ENCODE measurements at regions not wholly inside any gene's neighbourhood (a gene's known extent, or its start where the extent isn't known, plus 50 kb on each side); places are given as distances from the start of the nearest gene placed in this dataset.

GRCh38 chr6:117034547-117034946 lies 157.5 kb downstream of the RFX6 start:
- POLR2A ChIA-PET: no interaction called here

GRCh38 chr6:117034971-117035370 lies 157.9 kb downstream of the RFX6 start:
- no peaks in the 10 kb centered on the region for H3K4me1 ChIP-seq (ENCODE audit: control insufficient read depth, insufficient read depth, low read length)
- no peak overlapping the region for H3K27ac ChIP-seq (ENCODE audit: extremely low read depth, low read depth, low read length)
- no peak overlapping the region for H3K4me3 ChIP-seq (ENCODE audit: low read depth, low read length)
- TF ChIP-seq ZNF175 (tag by site-specific recombination; IDR thresholded peaks at IDR 0.05) (no peak), ZNF670 (tag by site-specific recombination; IDR thresholded peaks at IDR 0.05; ENCODE audit: low read depth) (no peak), ZNF354C (tag by site-specific recombination; IDR thresholded peaks at IDR 0.05; ENCODE audit: borderline replicate concordance, low read depth) (no peak), ZNF121 (tag by site-specific recombination; IDR thresholded peaks at IDR 0.05) (no peak), KLF9 (tag by site-specific recombination; IDR thresholded peaks at IDR 0.05; ENCODE audit: low read depth) (no peak), KLF10 (tag by site-specific recombination; IDR thresholded peaks at IDR 0.05) (no peak), ZSCAN23 (tag by site-specific recombination; IDR thresholded peaks at IDR 0.05) (no peak), ZNF473 (tag by site-specific recombination; IDR thresholded peaks at IDR 0.05) (no peak), ZNF248 (tag by site-specific recombination; IDR thresholded peaks at IDR 0.05) (no peak), ZNF501 (tag by site-specific recombination; IDR thresholded peaks at IDR 0.05) (no peak), ZBTB7A (tag by site-specific recombination; IDR thresholded peaks at IDR 0.05; ENCODE audit: low read depth) (no peak), SETDB1 (IDR thresholded peaks at IDR 0.05; ENCODE audit: insufficient read length, low read length) (no peak), ZSCAN5A (tag by site-specific recombination; IDR thresholded peaks at IDR 0.05) (no peak), ZNF211 (tag by site-specific recombination; IDR thresholded peaks at IDR 0.05; ENCODE audit: low read depth) (no peak), PRDM2 (tag by site-specific recombination; IDR thresholded peaks at IDR 0.05; ENCODE audit: borderline replicate concordance) (no peak), ZNF10 (tag by site-specific recombination; IDR thresholded peaks at IDR 0.05) (no peak), ZNF416 (tag by site-specific recombination; IDR thresholded peaks at IDR 0.05) (no peak), ZNF239 (tag by site-specific recombination; IDR thresholded peaks at IDR 0.05) (no peak), EGR2 (tag by site-specific recombination; IDR thresholded peaks at IDR 0.05; ENCODE audit: low read depth) (no peak)
- TF ChIP-seq, protein P1, sequence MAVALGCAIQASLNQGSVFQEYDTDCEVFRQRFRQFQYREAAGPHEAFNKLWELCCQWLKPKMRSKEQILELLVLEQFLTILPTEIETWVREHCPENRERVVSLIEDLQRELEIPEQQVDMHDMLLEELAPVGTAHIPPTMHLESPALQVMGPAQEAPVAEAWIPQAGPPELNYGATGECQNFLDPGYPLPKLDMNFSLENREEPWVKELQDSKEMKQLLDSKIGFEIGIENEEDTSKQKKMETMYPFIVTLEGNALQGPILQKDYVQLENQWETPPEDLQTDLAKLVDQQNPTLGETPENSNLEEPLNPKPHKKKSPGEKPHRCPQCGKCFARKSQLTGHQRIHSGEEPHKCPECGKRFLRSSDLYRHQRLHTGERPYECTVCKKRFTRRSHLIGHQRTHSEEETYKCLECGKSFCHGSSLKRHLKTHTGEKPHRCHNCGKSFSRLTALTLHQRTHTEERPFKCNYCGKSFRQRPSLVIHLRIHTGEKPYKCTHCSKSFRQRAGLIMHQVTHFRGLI (tag by site-specific recombination; IDR thresholded peaks at IDR 0.05): no peak
- no peaks in the 10 kb centered on the region for H3K36me3 ChIP-seq (ENCODE audit: control insufficient read depth in 2 of 2, insufficient read depth in 1 of 2, low read length in 2 of 2)
- POLR2A ChIA-PET: no interaction called here
- CTCF ChIA-PET: no interaction called here
- no peaks in the 10 kb centered on the region for H3K9me3 ChIP-seq (ENCODE audit: control insufficient read depth, insufficient read depth, low read depth, low read length)

More at GRCh38 chr6:117034547-117034946, 157.5 kb downstream of the RFX6 start:
- Histone ChIP-seq H3K36me3 (ENCODE audit: control insufficient read depth in 2 of 2, insufficient read depth in 1 of 2, low read length in 2 of 2) (no peaks in the 10 kb centered on the region), H3K4me1 (ENCODE audit: control insufficient read depth, insufficient read depth, low read length) (no peaks in the 10 kb centered on the region), H3K9me3 (ENCODE audit: control insufficient read depth, insufficient read depth, low read depth, low read length) (no peaks in the 10 kb centered on the region), H3K27ac (ENCODE audit: extremely low read depth, low read depth, low read length) (no peak overlapping the region), H3K4me3 (ENCODE audit: low read depth, low read length) (no peak overlapping the region)
- CTCF ChIA-PET: no interaction called here
- TF ChIP-seq ZNF426 (tag by site-specific recombination; IDR thresholded peaks at IDR 0.05) (no peak), ATF2 (tag by site-specific recombination; IDR thresholded peaks at IDR 0.05; ENCODE audit: low read depth) (peak; percentile 32; the same call in 1 of the 2 replicates)
